ENCODE measurements at regions not wholly inside any gene's neighbourhood (a gene's known extent, or its start where the extent isn't known, plus 50 kb on each side); places are given as distances from the start of the nearest gene placed in this dataset.

- H3K9me3 ChIP-seq (replicated peaks; ENCODE audit: control insufficient read depth, insufficient read depth, low read depth, low read length), result no peaks in the 10 kb centered on the region
- no TSS peak for BruUV-seq (replicated peaks)
- H4K20me1 ChIP-seq (replicated peaks; ENCODE audit: control insufficient read depth, insufficient read depth, low read length), result no peaks in the 10 kb centered on the region; the same call in 1 of the 2 replicates
- CTCF ChIA-PET (ENCODE audit: low intra/inter-chr PET ratio), result no interaction called here
- no peak overlapping the region for H3K27ac ChIP-seq (ENCODE audit: extremely low read depth, low read depth, low read length)
- 14% methylated on average over 2 of the region's 2 CpGs for WGBS (ENCODE audit: insufficient coverage, low coverage, missing lambda C conversion rate)
- no peak overlapping the region for H3K9ac ChIP-seq (ENCODE audit: insufficient read depth in 1 of 2, low read depth in 2 of 2, low read length in 2 of 2)
- no peak overlapping the region for H3K4me2 ChIP-seq (ENCODE audit: insufficient read depth, low read length)
- FAIRE-seq (peak; percentile 46), ATAC-seq (no peak), DNase-seq (ENCODE audit: extremely low read depth in 1 of 4, low spot score in 3 of 4) (no peak)
- H3K79me2 ChIP-seq (ENCODE audit: control insufficient read depth, insufficient read depth, low read length), result no peaks in the 10 kb centered on the region
- in situ Hi-C loops (cut with MboI), result no loop called here
- POLR2A ChIA-PET, result no interaction called here
- H3K27me3 ChIP-seq (ENCODE audit: control insufficient read depth in 2 of 2, insufficient read depth in 2 of 2, low read length in 2 of 2), result peaks cover 12 to 17% of the 10 kb centered on the region in 2 experiments; a peak in 3 of 5 replicates
- no peaks in the 10 kb centered on the region for H3K9me1 ChIP-seq (ENCODE audit: control insufficient read depth, insufficient read depth, low read length)
- peaks cover 0 to 3% of the 10 kb centered on the region in 2 experiments; a peak in 2 of 5 replicates for H3K4me1 ChIP-seq (replicated peaks in 1 of 2; ENCODE audit: control insufficient read depth in 2 of 2, insufficient read depth in 2 of 2, low read length in 2 of 2)
- intact Hi-C loops (cut with micrococcal nuclease), result no loop called here
- no peak overlapping the region for H2AFZ ChIP-seq (ENCODE audit: low read depth, low read length)
- no peak overlapping the region for H3K4me3 ChIP-seq
- H3K36me3 ChIP-seq (ENCODE audit: control insufficient read depth, insufficient read depth, low read length), result no peaks in the 10 kb centered on the region
- TF ChIP-seq ZNF232 (CRISPR knock-in tag; IDR thresholded peaks at IDR 0.05) (no peak), ZFPM2 (CRISPR knock-in tag; IDR thresholded peaks at IDR 0.05) (no peak), TOE1 (IDR thresholded peaks at IDR 0.05; ENCODE audit: borderline replicate concordance) (no peak), TOE1 (CRISPR knock-in tag; IDR thresholded peaks at IDR 0.05; ENCODE audit: borderline replicate concordance, low read depth) (no peak), SMARCE1 (IDR thresholded peaks at IDR 0.05) (no peak), POLR2H (tag; IDR thresholded peaks at IDR 0.05; ENCODE audit: low read depth) (no peak), KAT7 (CRISPR knock-in tag; IDR thresholded peaks at IDR 0.05; ENCODE audit: borderline replicate concordance) (no peak), ZNF140 (CRISPR knock-in tag; IDR thresholded peaks at IDR 0.05) (no peak), JUND (IDR thresholded peaks at IDR 0.05; ENCODE audit: borderline replicate concordance, low read depth, low read length) (no peak), JUND (tag; IDR thresholded peaks at IDR 0.05; ENCODE audit: borderline replicate concordance, low read depth, low read length) (no peak), ZNF444 (CRISPR knock-in tag; IDR thresholded peaks at IDR 0.05) (no peak)
- TF ChIP-seq, protein P1, sequence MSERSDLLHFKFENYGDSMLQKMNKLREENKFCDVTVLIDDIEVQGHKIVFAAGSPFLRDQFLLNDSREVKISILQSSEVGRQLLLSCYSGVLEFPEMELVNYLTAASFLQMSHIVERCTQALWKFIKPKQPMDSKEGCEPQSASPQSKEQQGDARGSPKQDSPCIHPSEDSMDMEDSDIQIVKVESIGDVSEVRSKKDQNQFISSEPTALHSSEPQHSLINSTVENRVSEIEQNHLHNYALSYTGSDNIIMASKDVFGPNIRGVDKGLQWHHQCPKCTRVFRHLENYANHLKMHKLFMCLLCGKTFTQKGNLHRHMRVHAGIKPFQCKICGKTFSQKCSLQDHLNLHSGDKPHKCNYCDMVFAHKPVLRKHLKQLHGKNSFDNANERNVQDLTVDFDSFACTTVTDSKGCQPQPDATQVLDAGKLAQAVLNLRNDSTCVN (CRISPR knock-in tag; IDR thresholded peaks at IDR 0.05), result no peak
Observed at GRCh38 chr17:62876673-62877405, 68.7 kb upstream of the MARCHF10 start.
